ENCODE measurements at regions not wholly inside any gene's neighbourhood (a gene's known extent, or its start where the extent isn't known, plus 50 kb on each side); places are given as distances from the start of the nearest gene placed in this dataset.

DNA sequence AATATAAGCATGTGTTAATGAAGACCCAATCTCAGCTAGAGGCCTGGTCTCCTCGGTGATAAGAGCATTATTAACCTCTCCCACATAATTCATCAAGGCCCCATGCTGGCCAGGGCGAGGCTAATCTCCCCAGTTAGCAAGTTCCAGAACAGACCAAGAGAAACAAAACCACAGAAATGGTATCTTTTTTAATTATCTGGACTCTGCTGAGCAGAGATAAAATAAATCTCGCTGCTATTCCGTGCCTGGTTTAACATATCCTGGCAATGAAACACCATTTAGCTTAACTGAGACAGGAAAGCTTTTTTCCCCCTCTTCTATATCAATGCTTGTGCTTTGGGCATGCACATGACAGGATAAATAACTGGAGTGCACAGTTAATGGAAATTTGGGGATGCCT is 72.5 kb upstream of the ARHGEF3 start:
- DNase-seq (ENCODE audit: extremely low read depth, low read depth): no peak

DNA sequence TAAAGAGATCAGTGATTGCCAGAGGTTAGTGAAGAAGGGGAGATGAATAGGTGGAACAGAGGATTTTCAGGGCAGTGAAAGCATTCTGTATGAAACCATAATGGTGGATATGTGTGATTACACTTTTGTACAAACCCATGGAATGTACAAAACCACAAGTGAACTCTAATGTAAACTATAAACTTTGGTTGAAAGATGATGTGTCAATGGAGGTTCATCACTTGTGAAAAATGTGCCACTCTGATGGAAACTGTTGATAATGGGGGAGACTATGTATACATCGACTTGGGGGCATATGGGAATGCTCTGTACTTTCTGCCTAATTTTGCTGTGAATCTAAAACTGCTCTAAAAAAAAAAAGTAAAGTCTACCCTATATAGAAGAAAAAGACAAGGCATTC is 68.7 kb upstream of the ARHGEF3 start:
- DNase-seq (ENCODE audit: extremely low read depth, low read depth): no peak

DNA sequence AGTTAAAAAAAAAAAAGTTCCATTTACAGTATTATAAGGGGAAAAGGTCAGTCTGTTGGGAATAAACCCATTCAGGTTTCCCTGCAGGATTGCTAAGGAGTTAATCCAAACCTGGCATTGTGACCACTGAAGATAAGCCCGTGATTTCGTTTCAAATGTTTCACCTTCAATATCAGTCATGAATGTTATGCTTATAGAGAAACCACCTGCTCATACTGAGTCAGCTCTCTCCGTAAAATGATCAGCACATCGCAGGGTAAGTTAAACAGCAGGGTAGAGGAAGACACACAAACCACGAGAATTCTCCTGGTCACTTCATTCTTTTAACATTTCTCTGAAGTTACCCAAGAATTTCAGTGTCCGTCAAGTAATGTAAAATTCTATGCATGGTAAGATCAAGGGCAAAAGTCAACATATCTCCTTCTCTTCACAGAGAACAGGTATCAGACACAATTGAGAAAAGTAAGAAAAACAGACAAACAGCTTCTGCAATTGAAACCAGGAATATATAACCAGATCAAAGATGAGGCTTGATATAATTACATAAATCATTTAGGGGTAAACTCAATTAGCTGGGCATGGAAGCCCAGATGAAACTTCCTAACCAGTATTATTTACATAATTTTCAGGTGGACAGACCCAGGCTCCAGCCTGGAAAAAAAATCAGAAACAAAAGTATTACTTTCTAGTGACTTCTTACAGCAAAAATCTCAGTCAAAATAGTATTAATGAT is 67.6 kb upstream of the ARHGEF3 start:
- no peak for DNase-seq (ENCODE audit: extremely low read depth, low read depth)

DNA sequence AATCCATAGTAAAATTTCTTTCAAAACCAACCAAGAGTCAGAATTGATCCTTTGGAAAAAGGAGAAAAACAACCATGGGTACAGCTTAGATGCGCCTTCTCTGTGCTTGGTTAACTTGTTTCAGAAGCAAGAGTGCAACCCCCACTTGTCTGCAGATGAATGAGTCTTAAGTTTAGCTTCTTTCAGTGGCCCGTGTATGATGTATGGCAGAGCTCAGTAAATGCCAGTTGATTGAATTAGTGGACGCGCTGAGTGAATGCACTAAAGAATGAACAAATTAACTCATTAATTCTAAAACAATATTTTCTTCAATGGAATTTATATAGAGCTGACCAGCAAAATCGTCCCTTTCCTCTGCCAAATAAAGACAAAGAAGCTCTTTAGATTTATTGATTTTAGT is 67.0 kb upstream of the ARHGEF3 start:
- no peak for DNase-seq (ENCODE audit: extremely low read depth, low read depth)

DNA sequence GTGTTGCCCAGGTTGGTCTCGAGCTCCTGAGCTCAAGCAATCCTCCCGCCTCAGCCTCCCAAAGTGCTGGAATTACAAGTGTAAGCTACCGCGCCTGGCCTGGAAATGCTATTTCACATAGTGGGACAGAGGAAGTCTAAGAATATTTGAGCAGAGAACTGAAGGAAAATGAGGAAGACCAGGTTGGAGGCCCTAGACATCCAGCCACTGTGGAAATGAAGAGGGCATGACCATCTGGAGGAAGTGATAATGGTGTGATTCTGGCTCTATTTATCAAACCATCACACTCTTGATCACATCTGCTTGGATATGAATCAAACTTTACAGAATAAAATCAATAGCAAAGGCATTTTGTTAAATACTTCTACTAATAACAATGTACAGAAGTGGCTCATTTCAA is 65.9 kb upstream of the ARHGEF3 start:
- DNase-seq (ENCODE audit: extremely low read depth, low read depth): no peak

DNA sequence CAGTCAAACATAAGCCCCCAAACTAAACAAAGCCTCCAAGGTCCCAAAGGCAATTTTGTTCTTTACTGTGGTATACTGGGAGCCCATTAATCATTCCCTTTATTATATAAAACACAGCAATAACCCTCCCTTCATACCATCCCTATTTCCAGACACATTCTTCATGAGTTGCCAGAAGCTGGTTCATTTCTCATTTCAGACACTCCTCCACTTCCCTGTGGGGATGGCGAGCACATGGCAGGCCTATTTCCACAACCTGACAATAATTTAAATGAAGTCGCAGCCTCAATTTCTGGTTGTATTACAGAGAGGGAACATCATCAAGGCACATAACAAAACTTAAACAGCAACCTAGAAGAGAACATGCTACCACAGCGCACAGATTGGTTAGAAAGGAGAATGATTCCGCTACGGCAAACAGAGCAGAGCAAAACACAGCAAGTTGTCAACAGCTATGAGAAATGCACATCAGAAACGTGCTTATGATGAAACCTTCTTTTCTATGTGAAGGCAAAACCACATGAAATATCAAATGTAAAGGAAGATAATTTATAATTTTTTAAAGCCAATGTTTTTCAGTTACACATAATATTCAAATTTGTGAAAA is 63.3 kb upstream of the ARHGEF3 start:
- no peak for DNase-seq (ENCODE audit: extremely low read depth, low read depth)

DNA sequence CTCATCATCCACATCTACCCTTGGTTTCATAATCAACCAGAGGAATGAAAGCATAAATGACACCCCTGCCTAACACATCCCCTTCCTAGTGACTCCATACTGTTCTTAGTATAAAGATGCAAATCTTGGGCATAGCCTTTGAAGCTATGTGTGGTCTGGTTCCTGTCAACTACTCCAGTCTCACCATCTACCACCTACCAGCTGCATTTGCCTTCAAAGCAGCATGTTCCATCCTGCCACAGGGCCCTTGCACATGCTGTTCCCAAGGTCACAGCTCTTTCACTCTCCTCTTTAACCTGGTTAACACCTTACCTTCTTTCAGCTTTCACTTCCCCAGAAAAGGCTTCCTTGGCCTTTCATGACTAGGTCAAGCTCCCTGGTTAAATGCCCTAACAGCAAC is 62.3 kb upstream of the ARHGEF3 start:
- no peak for DNase-seq (ENCODE audit: extremely low read depth, low read depth)

DNA sequence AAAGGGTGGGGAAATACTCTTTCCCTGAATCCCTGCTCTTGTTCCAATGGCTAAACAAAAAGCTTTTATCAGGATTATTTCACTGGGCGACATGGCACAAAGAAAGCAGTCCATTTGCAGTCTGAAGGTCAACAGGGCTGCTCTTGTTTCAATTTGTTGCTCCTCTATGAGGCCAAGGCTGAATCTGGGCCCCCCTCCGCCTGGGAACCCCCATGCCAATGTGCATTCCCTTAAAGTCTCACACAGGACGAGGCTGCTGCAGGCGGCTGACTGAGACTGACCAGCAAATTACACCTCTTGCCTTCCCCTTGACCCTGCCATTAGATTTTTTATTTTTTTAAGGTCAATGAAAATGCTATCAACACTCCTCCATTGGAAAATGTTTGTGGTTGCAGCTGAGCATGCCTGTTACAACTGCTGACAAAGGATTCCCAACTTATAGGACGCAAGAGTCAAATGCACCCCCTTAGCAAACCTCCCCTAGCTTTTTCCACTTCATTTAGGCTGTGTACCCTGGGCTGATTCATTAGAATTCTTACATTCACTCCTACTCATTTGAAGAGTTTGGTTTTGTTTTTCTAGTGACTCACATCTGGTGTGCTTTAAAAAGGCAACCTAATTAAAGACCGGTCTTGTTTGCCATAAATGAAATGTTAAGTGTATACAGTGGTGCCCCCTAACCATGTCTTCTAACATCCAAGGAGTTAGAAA is 60.8 kb upstream of the ARHGEF3 start:
- DNase-seq (ENCODE audit: extremely low read depth, low read depth): no peak

DNA sequence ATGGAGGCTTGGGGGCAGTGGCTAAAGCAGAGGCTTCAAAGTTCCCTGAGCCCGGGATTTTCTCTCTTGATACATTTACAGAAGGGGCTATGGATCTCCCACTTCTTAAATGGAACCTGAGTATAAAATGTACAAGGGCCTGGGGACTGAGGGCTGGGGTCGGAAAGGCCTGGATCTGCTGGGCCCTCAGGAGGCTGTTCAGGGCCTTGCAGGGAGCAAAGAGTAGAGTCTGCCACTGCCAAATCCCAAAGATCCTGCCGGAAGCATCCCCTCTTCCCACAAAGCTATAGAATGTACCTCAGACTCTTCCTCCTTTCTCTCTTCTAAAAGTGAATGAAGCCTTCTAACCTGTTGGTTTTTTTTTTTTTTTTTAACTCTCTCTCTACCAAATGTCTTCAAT is 59.8 kb upstream of the ARHGEF3 start:
- no peak for DNase-seq (ENCODE audit: extremely low read depth, low read depth)

DNA sequence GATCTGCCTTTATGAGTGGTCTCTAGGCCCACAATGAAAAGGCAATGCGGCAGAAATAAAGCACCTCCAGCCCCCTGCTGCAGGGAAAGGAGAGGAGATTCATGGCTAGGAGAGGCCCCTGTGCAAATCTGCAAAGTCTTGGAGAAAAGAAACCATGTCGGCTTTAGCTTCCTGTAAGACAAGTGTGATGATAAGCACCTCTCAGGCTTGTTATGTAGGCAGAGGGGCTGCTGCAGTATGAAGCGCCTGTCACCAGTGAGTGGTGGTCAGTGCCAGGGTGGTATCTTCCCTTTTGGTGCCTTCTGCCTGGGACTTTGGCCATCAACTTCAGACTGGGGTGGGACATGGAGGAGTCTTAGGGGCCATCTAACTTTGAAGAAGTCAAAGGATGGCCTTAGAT is 59.2 kb upstream of the ARHGEF3 start:
- no peak for DNase-seq (ENCODE audit: extremely low read depth, low read depth)

DNA sequence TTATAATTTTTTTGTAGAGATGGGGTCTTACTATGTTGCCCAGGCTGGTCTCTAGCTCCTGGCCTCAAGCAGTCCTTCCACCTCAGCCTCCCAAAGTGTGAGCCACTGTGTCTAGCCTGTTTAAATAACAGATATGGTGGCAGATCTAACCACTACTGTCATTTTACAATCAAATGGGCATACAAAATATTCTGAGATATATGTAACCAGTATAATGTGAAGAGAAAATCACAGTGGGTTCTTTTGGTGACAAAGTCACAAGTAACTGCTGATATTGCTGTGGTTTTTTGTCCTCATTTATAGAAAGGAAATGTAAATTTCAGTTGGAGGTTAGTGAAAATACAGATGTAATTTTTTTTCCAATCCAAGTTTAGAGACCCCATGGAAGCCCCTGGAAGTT is 58.6 kb upstream of the ARHGEF3 start:
- DNase-seq (ENCODE audit: extremely low read depth, low read depth): no peak

DNA sequence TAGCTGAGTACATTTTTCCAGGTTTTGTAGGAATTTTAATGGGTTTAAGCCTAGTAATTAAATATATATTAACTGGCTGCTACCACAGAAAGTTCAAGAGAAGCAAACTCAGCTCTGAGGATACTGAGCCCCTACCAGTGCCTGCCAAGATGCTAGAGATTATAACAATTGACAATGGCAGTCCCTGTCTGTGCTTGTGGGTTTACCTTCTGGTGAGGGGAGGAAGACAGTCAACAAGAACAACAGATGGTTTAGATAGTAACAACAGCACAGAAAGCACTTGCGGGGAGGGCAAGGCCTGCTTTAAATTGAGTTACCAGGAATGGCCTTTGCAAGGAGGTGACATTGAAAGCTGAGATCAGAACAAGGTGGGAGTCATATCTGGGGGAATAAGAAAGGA is 56.6 kb upstream of the ARHGEF3 start:
- DNase-seq (ENCODE audit: extremely low read depth, low read depth): no peak

DNA sequence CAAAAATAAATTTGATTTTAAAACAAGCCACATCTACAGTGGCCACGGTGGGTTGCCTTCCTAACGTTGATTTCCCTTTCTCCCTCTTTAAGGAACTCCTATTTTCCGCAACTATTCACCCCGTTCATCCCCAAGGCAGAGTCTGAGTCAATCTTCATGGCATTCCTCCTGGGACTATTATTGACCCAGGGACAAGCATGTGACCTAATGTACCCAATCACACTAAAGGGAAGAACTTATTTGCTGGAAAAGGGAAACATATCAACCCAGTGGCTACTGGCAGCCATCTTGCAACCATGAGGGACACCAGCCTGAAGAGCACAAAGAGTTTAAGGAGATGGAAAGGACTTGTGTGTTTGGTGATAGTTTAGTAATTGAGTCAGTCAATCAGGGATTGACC is 55.4 kb upstream of the ARHGEF3 start:
- DNase-seq (ENCODE audit: extremely low read depth, low read depth): no peak

DNA sequence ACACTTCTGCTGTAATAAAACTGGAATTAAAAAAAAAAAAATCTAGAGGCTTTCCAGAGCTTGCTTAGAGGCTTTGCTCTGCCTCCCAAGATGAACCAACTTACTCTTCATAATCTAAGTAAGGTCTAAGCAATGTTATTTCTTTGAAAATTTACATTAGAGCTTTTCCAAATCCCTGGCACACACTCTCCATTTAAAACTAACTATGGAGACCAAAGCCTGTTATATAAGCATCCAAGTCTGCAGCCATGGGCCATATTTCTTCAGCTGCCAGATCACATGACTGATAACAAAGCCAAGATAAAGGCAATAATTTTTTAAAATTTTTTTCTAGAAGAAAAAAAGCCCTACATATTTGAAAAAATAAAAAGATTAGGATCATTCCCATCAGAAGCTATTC is 55.0 kb upstream of the ARHGEF3 start:
- DNase-seq (ENCODE audit: extremely low read depth, low read depth): no peak

DNA sequence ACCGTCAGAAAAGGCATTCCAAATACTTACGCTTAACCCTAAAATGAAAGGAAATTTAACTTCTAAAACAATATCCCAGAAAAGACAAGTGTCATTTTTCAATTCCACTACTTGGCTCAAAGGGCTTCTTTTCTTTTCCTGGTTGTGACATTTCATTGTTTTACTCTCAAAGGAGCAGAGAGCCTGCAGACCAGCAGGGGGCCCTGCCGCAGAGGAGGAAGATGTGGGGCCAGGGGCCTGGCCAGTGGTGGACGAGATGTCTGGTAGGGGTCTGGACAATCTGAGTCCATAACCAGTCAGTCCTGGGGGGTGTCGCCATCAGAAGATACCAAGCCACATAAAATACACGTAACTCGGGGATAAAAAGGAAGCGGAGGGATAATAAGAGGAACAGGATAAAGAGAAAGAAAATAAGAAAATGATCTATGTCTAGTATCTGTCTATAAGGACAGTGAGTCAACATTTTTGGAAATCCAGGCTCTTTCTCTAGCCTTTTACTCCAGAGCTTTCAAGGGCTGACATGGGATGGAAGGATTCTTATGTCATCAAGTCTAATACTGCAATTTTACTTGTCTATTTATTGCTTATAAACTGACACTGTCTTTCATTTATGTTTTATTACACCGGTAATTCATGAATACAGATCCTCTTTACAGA is 54.2 kb upstream of the ARHGEF3 start:
- no peak for DNase-seq (ENCODE audit: extremely low read depth, low read depth)

DNA sequence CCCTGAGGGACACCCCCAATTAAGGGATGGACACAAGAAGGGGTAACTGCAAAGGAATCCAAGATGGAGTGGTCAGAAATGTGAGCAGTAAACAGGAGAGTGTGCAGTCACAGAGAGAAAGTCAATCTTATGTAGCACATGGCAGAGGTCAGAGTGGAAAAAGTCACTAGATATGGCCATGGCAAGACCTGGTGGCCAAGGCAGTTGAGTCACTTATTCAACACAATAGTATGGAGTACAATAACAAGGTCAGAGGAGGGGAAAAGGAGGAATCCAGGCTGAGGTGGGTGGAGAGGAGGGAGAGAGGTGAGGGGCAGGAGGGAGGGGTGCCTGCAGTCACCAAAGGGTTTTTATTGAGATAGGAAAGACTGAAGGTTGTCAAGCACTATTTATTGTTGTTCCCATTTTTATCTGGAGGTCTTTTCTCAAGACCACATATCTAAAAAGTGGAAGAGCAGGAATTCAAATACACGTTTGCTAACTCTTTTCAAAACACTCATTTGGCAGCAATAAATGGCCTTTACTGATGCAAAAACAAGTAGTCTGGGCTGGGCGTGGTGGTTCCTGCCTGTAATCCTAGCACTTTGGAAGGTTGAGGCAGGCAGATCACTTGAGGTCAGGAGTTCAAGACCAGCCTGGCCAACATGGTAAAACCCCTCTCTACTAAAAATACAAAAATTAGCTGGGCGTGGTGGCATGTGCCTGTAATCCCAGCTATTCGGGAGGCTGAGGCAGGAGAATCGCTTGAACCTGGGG is 53.3 kb upstream of the ARHGEF3 start:
- no peak for DNase-seq (ENCODE audit: extremely low read depth, low read depth)

DNA sequence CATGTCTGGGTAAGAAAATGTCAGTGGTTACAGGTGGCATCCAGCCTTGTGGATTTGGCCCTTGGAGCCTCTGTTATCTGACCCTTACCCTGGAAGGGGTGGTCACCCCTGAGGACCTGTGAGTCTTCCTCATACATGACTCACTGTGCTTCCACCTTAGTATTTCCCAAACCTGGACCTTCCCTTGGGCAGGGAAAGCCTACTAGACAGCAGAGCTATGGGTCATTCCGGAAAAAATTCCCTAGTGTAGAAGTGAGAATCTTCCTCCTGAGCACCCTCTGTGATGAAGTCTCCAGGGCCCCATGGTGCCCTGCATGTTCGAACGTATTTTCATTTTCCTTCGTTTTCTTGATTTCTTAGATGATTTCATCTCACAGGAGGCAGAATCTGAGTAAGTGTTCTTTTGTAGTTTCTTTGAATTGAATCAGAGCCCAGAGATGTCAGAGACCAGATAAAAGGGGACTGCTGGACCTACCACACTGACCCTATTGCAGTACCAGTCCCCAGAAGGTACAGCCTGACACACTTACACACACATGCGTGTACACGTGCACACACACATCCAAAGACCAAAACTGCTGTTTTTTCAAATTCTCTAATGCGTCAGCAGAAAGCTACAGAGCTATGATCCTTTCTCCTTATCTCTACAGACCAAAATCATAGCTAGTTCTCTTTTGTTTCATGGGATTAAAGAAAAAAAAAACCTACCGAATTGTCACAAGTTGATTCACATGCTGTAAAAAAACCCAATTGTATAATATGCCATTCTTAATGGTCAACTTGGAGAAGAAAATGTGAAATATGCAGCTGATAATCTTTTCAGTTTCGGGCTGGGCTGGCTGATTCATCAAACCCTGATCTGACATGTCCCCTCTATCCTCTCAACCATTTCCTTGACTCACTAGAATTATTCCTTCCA is 50.5 kb upstream of the ARHGEF3 start:
- no peak for DNase-seq (ENCODE audit: extremely low read depth, low read depth)
